ENCODE measurements at regions not wholly inside any gene's neighbourhood (a gene's known extent, or its start where the extent isn't known, plus 50 kb on each side); places are given as distances from the start of the nearest gene placed in this dataset.

DNA sequence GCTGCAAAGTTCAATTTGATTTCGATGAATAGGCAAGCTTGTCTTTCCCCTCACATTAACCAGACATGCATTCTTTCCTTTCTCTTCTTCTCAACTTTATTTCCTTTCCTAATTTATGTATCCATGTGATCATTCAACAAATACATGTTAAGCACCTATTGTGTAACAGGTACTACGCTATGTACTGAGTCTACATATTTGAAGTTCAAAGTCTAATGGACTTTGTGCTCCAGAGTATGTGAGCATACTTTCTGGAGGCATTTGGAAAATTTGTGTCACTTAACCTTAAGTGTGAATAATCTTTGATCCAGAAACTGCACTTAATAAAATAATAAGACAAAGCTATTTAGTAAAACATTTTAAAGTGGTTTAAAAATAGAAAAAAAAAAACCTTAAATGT is 675.3 kb upstream of the CT83 start:
- Mint-ChIP-seq H3K9me3 (peaks cover 4% of the 10 kb centered on the region), H3K36me3 (ENCODE audit: low read depth) (no peaks in the 10 kb centered on the region), H3K4me1 (ENCODE audit: low read depth) (no peaks in the 10 kb centered on the region), H3K27me3 (no peaks in the 10 kb centered on the region), H3K27ac (no peak overlapping the region), H3K4me3 (no peak overlapping the region)
- ChIA-PET POLR2A (no interaction called here), CTCF (interaction anchor here (1.1 kb wide), 1 partner anchor 10 kb away, joined by 3 read pairs; no protein-coding TSS in a partner anchor)
- Histone ChIP-seq H3K27ac (ENCODE audit: low read depth in 1 of 2, low read length in 2 of 2) (no peak overlapping the region), H3K36me3 (ENCODE audit: insufficient read depth, low read length) (no peaks in the 10 kb centered on the region), H3K4me1 (ENCODE audit: insufficient read depth, low read length) (no peaks in the 10 kb centered on the region), H3K9me3 (ENCODE audit: control insufficient read depth in 1 of 2, insufficient read depth in 1 of 2, low read length in 2 of 2) (no peaks in the 10 kb centered on the region), H3K27me3 (ENCODE audit: control insufficient read depth in 1 of 2, insufficient read depth in 2 of 2, low read length in 2 of 2) (no peaks in the 10 kb centered on the region), H3K4me3 (ENCODE audit: low read length) (no peak overlapping the region)
- ATAC-seq (ENCODE audit: poor library complexity) = no peak
- DNase-seq = no peak
- intact Hi-C loops (cut with DNase I, micrococcal nuclease) = no loop called here
- TF ChIP-seq, protein P1, sequence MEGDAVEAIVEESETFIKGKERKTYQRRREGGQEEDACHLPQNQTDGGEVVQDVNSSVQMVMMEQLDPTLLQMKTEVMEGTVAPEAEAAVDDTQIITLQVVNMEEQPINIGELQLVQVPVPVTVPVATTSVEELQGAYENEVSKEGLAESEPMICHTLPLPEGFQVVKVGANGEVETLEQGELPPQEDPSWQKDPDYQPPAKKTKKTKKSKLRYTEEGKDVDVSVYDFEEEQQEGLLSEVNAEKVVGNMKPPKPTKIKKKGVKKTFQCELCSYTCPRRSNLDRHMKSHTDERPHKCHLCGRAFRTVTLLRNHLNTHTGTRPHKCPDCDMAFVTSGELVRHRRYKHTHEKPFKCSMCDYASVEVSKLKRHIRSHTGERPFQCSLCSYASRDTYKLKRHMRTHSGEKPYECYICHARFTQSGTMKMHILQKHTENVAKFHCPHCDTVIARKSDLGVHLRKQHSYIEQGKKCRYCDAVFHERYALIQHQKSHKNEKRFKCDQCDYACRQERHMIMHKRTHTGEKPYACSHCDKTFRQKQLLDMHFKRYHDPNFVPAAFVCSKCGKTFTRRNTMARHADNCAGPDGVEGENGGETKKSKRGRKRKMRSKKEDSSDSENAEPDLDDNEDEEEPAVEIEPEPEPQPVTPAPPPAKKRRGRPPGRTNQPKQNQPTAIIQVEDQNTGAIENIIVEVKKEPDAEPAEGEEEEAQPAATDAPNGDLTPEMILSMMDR (IDR thresholded peaks at IDR 0.05) = no peak

DNA sequence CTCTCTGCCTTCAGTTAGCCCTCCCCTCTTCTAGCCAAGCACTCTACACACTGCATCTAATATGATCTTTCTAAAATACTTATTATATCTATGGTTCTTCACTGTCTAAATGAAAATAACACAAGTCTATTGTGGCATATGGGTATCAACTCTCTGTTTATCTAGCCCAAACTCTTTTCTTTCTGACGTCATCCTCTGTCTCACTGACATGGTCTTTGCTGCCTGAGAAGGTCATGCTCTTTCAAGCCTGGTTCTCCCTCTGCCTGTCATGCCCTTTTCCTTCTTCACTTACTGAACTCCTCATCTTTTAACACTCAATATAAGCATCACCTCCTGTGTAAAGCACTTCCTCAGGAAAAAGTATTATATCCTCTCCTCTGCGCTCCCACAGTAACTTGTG is 672.2 kb upstream of the CT83 start:
- DNase-seq (no peak), ATAC-seq (ENCODE audit: poor library complexity) (no peak)
- H3K4me1 Mint-ChIP-seq (ENCODE audit: low read depth) = no peaks in the 10 kb centered on the region
- H3K27ac Mint-ChIP-seq = no peak overlapping the region
- H3K27ac ChIP-seq (ENCODE audit: low read depth in 1 of 2, low read length in 2 of 2) = no peak overlapping the region
- no peak overlapping the region for H3K4me3 ChIP-seq (ENCODE audit: low read length)
- no peaks in the 10 kb centered on the region for H3K4me1 ChIP-seq (ENCODE audit: insufficient read depth, low read length)
- TF ChIP-seq, protein P1 (IDR thresholded peaks at IDR 0.05) = no peak
- H3K9me3 Mint-ChIP-seq = peaks cover 4% of the 10 kb centered on the region
- ChIA-PET CTCF (no interaction called here), POLR2A (no interaction called here)
- H3K9me3 ChIP-seq (ENCODE audit: control insufficient read depth in 1 of 2, insufficient read depth in 1 of 2, low read length in 2 of 2) = no peaks in the 10 kb centered on the region
- H3K36me3 ChIP-seq (ENCODE audit: insufficient read depth, low read length) = no peaks in the 10 kb centered on the region
- intact Hi-C loops (cut with DNase I, micrococcal nuclease) = no loop called here
- H3K27me3 ChIP-seq (ENCODE audit: control insufficient read depth in 1 of 2, insufficient read depth in 2 of 2, low read length in 2 of 2) = no peaks in the 10 kb centered on the region
- H3K36me3 Mint-ChIP-seq (ENCODE audit: low read depth) = no peaks in the 10 kb centered on the region
- no peak overlapping the region for H3K4me3 Mint-ChIP-seq
- no peaks in the 10 kb centered on the region for H3K27me3 Mint-ChIP-seq

DNA sequence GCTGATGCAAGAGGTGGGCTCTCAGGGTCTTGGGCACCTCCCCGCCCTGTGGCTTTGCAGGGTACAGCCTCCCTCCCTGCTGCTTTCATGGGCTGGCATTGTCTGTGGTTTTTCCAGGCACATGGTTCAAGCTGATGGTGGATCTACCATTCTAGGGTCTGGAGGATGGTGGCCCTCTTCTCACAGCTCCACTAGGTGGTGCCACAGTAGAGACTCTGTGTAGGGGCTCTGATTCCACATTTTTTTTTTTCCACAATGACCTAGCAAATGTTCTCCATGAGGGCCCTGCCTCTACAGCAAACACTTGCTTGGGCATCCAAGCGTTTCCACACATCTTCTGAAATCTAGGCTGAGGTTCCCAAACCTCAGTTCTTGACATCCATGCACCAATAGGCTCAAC is 657.9 kb upstream of the CT83 start:
- intact Hi-C loops (cut with DNase I, micrococcal nuclease) = no loop called here
- no peaks in the 10 kb centered on the region for H3K4me1 Mint-ChIP-seq (ENCODE audit: low read depth)

More for the DNA sequence above, 657.9 kb upstream of the CT83 start:
- H3K9me3 ChIP-seq (ENCODE audit: control insufficient read depth in 1 of 2, insufficient read depth in 1 of 2, low read length in 2 of 2) = no peaks in the 10 kb centered on the region
- TF ChIP-seq, protein P1 (IDR thresholded peaks at IDR 0.05) = no peak
- ChIA-PET CTCF (no interaction called here), POLR2A (no interaction called here)
- Mint-ChIP-seq H3K27me3 (no peaks in the 10 kb centered on the region), H3K4me3 (no peak overlapping the region), H3K9me3 (peaks cover 2% of the 10 kb centered on the region), H3K36me3 (ENCODE audit: low read depth) (no peaks in the 10 kb centered on the region), H3K27ac (no peak overlapping the region)
- no peaks in the 10 kb centered on the region for H3K27me3 ChIP-seq (ENCODE audit: control insufficient read depth in 1 of 2, insufficient read depth in 2 of 2, low read length in 2 of 2)
- H3K27ac ChIP-seq (ENCODE audit: low read depth in 1 of 2, low read length in 2 of 2) = no peak overlapping the region
- H3K4me1 ChIP-seq (ENCODE audit: insufficient read depth, low read length) = no peaks in the 10 kb centered on the region
- H3K4me3 ChIP-seq (ENCODE audit: low read length) = no peak overlapping the region
- no peaks in the 10 kb centered on the region for H3K36me3 ChIP-seq (ENCODE audit: insufficient read depth, low read length)
- DNase-seq (no peak), ATAC-seq (ENCODE audit: poor library complexity) (no peak)

Data from CD4-positive, alpha-beta T cell (primary cell).